GM18511 (cell line): ENCODE measurements at regions not wholly inside any gene's neighbourhood (a gene's known extent, or its start where the extent isn't known, plus 50 kb on each side); places are given as distances from the start of the nearest gene placed in this dataset.

ENCODE experiments used
- ATAC-seq: cut with Tn5 transposase; IDR thresholded peaks from one replicate; pipeline ENCODE4 v1.9.1; 2021; ENCODE audit warnings: mild to moderate bottlenecking, moderate library complexity; ENCODE audit not compliant: unreplicated experiment

DNA sequence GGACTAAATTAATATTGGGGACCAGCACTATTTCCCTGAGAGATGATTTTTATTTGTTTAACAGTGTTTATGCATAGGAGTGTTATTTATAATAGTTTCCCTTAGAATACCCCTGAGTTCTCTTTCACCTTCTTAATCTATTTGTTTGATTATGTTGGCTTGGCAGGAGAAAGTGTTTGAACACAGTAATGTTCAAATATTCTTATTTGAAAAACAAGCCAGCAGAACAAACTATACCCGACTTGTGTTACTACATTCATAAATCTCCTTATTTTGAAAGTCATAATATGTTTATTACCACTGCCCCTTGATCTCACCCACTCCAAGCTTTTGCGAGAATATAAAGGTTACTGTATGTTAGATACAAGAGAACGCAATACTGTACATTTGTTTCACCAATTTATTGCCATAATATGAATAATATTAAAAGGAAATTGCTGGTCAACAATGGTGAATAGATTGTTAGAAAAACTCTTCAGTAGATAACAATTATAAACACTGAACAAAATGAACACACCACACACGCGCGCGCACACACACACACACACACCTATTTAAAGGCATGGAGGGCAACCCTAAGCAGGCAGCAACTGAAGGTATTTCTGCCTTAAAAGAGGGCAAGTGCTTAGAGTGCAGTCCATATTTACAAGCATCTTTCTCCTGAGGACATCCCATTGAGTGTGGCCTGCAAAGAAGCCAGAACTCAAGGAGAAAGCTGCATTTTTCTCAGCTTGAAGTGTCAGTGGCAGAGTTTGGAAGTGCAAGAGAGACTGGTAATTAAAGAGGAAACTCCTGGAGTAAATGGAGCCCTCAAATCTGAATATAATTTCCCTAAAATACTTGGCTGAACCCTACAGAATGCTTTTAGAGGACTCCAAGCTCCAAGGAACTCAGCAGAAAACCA, 279.4 kb upstream of the MAN1A1 start:
- no peak for ATAC-seq

- ATAC-seq = no peak
Measured at GRCh38 chr6:119627908-119628669, 278.5 kb upstream of the MAN1A1 start.

- no peak for ATAC-seq
Measured at GRCh38 chr6:119626884-119627619, 277.5 kb upstream of the MAN1A1 start.

- ATAC-seq = no peak
Measured at GRCh38 chr6:119620846-119621555, 271.4 kb upstream of the MAN1A1 start.

DNA sequence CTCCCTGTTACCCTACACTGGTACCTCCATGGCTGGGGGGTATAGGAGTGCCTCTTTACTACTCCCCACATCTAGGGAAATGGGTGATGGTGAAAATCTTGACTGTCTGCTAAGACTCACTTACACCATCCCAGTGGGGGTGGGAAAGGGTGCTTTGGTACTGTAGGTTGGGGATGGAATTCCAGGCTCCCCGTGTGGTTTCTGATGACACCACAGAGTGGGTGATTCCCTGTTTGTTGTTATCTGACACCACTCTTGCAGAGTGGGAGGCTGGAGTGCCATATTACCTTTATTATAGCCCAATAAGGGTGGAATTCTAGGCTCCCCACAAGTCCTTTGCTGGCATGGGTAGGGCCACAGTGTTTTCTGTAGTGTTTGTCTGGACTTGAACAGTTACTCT, 264.6 kb upstream of the MAN1A1 start:
- ATAC-seq = no peak

- ATAC-seq = no peak
Measured at GRCh38 chr6:119612911-119613381, 263.4 kb upstream of the MAN1A1 start.

GRCh38 chr6:119612176-119612891, 262.8 kb upstream of the MAN1A1 start:
- ATAC-seq = no peak

- no peak for ATAC-seq
Measured at GRCh38 chr6:119610754-119611153, 261.2 kb upstream of the MAN1A1 start.

DNA sequence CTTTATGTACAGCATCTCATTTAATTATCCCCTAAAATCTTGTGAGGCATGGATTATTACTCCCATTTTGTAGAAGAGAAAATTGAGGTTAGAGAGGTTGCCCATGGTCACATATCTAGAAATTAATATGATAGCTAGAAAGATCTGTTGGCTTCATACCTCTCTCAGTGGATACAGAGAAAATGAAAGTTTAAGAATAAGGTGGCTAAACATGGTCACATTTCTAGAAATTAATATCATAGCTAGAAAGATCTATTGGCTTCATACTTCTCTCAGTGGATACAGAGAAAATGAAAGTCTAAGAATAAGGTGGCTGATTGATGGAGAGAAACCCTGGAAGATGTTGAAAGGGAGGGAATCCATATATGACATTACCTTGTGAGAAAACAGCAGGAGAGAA, 260.7 kb upstream of the MAN1A1 start:
- ATAC-seq = no peak

DNA sequence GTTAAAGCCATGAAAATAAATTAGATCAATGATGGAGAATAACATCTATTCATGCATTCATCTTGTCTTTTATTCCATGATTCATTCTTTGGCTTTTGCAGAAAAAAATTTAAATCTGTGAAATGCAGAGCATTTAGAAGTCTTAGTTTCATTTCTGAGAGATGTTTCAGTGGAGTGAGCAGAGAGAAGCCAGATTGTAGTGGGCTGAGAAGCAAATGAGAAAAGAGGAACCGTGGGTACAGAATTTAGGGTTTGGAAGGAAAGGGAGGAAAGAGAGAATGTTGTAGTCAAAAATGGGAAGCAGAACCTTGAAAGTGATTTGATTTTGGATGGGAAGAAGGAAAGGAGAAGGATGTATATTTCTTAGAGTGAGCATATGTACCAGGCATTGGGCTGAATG, 260.3 kb upstream of the MAN1A1 start:
- ATAC-seq = peak; percentile 41

GRCh38 chr6:119608994-119609393, 259.4 kb upstream of the MAN1A1 start:
- no peak for ATAC-seq

GRCh38 chr6:119604124-119604523, 254.6 kb upstream of the MAN1A1 start:
- ATAC-seq = no peak

GRCh38 chr6:119603501-119603900, 253.9 kb upstream of the MAN1A1 start:
- ATAC-seq = no peak

DNA sequence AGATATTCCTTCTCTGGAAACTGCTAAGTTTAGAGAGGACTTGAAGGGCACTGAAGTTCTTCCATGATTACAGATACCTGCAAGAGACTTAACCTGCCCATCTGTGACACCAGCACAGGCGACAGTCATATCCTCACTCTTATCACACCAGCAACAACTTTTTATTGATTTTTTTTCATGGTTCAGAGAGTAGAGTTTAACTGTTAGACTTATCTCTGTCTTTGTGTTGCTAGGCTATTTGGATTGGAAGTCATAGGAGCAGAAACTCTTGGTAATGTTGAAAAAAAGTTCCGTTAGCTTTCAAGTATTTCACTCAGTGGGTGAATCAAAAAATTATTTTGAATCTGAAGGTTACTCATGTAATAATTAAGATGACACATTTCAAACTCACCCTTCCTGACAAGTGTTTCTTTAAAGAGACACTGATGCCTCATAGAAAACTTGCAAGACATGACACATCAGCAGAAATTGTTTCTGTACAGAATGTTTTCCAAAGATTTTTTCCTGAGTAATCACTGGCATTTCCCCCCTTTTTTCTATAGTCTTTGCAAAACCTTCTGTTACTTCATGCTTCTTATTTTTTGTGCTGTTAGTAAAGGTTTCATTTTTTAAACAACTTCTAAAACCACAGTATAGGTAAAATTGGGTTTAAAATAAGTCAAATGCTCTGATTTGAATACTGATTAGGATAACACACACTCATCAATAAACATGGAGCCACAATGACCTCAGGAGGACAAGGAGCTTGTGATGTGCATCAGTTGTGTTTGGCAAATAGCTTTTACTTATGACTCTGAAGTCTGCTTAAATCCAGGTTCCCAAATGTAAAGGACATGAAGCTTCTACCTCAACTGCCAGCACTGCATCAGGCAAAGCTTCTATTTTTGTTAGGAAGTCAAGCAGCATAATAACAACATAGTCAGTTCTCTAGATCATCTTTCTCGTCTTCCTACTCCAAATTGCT, 252.9 kb upstream of the MAN1A1 start:
- ATAC-seq = no peak

GRCh38 chr6:119598883-119599282, 249.3 kb upstream of the MAN1A1 start:
- ATAC-seq = no peak

DNA sequence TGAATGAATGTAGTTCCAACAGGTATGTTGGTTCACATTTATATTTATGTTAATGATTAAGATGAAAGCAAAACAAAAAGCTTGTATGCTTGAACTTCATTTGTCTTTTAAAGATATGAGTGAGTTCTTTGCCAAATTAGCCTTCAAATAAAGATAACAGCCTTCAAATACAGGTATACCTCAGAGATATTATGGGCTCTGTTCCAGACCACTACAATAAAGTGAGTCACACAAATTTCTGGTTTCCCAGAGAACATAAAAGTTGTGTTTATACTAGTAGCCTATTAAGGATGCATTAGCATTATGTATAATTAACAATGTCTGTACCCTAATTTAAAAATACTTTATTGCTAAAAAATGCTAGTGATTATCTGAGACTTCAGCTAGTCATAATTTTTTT, 245.3 kb upstream of the MAN1A1 start:
- ATAC-seq = no peak

DNA sequence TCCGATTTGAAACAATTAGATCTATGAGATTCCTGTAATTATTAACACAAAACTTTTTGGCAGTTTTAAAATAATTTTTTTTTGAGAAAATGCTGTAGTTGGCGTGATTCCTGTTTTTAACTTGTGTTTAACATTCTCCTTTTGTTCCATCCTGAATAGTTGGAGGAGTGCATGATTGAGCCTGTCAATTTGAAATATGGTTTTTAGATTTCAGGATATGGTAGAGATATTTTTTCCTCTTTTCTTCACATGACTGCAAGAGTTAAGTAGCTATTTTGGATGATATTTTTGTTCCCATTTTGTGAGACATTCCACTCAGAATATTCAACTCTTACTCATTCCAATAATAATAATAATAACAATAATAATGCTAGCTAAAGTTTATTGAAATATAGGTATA, 241.7 kb upstream of the MAN1A1 start:
- no peak for ATAC-seq

DNA sequence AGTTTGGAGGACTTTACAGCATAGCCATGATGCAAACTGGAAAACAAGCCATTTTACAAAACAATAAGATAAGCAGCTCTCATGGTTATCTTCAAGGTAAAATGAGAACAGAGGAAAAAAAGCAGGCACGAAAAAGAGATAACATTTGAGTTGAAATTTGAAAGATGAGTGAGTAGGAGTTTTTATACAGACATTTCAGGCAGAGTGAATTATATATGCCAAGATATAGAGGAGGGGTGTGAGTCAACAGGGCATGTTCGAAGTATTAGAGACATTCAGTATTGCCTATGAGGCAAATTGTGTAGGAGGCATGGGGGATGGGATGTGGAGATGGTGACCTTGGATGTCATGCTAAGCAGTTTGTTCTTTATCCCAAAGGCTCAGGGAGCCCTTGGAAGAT, 240.5 kb upstream of the MAN1A1 start:
- ATAC-seq = no peak

GRCh38 chr6:119587537-119587936, 238.0 kb upstream of the MAN1A1 start:
- no peak for ATAC-seq
